Osteoblast (primary cell): ENCODE measurements at regions not wholly inside any gene's neighbourhood (a gene's known extent, or its start where the extent isn't known, plus 50 kb on each side); places are given as distances from the start of the nearest gene placed in this dataset.

ENCODE experiments used
- DNase-seq: peaks from one replicate; pipeline ENCODE4 v3.0.0; 2011; ENCODE audit warnings: low spot score, mixed read lengths; ENCODE audit not compliant: insufficient read length; ENCODE audit errors: missing footprints
- H2AFZ ChIP-seq: 2 replicates; pipeline ENCODE4 v1.6.0; 2011; ENCODE audit warnings: mild to moderate bottlenecking, low read length
- H3K27ac ChIP-seq: 2 replicates; pipeline ENCODE4 v1.5.1; 2011; ENCODE audit warnings: mild to moderate bottlenecking, low read depth, low read length, moderate library complexity
- H3K27me3 ChIP-seq: 2 replicates; pipeline ENCODE4 v1.6.0; 2012; ENCODE audit warnings: mild to moderate bottlenecking, control low read depth, inconsistent platforms, low read length, moderate library complexity; ENCODE audit not compliant: insufficient read depth
- H3K36me3 ChIP-seq: 2 replicates; pipeline ENCODE4 v1.5.1; 2011; ENCODE audit warnings: mild to moderate bottlenecking, low read length, control low read depth, moderate library complexity; ENCODE audit not compliant: insufficient read depth
- H3K4me1 ChIP-seq: 2 replicates; pipeline ENCODE4 v1.5.1; 2011; ENCODE audit warnings: mild to moderate bottlenecking, low read length, control low read depth, moderate library complexity; ENCODE audit not compliant: insufficient read depth
- H3K4me2 ChIP-seq: 2 replicates; pipeline ENCODE4 v1.6.0; 2011; ENCODE audit warnings: mild to moderate bottlenecking, low read length; ENCODE audit not compliant: insufficient read depth
- H3K4me3 ChIP-seq: fragments of 200-600 bp; sonication (generic); 3 replicates; pipeline ENCODE4 v1.5.1; 2012; ENCODE audit warnings: mild to moderate bottlenecking, low read length, inconsistent platforms; ENCODE audit not compliant: insufficient read depth
- H3K79me2 ChIP-seq: 2 replicates; pipeline ENCODE4 v1.6.0; 2012; ENCODE audit warnings: mild to moderate bottlenecking, low read length, control low read depth, inconsistent platforms; ENCODE audit not compliant: insufficient read depth
- H3K9me3 ChIP-seq: 2 replicates; pipeline ENCODE4 v1.5.1; 2011; ENCODE audit warnings: low read depth, low read length, control low read depth
- H4K20me1 ChIP-seq: 2 replicates; pipeline ENCODE4 v1.6.0; 2012; ENCODE audit warnings: mild to moderate bottlenecking, low read length, control low read depth; ENCODE audit not compliant: insufficient read depth
- CTCF ChIP-seq: IDR thresholded peaks from 2 replicates; pipeline ENCODE4 v1.5.1; 2011; ENCODE audit warnings: mild to moderate bottlenecking, low read depth, low read length, moderate library complexity; ENCODE audit errors: extremely low read depth

- H2AFZ ChIP-seq = no peak overlapping the region
- H3K4me1 ChIP-seq = no peaks in the 10 kb centered on the region
- no peaks in the 10 kb centered on the region for H3K36me3 ChIP-seq
- no peaks in the 10 kb centered on the region for H4K20me1 ChIP-seq
- H3K79me2 ChIP-seq = no peaks in the 10 kb centered on the region
- TF ChIP-seq CTCF = no peak
- no peak overlapping the region for H3K27ac ChIP-seq
- no peak for DNase-seq
- no peaks in the 10 kb centered on the region for H3K9me3 ChIP-seq
- no peak overlapping the region for H3K4me2 ChIP-seq
- no peak overlapping the region for H3K4me3 ChIP-seq
- peaks cover 9% of the 10 kb centered on the region for H3K27me3 ChIP-seq
Observed at GRCh38 chr16:55392701-55393100, 68.7 kb downstream of the IRX6 start.

GRCh38 chr16:55393991-55394390 lies 70.0 kb downstream of the IRX6 start:
- Histone ChIP-seq H3K36me3 (no peaks in the 10 kb centered on the region), H3K27ac (no peak overlapping the region)
- DNase-seq = no peak

GRCh38 chr16:55398762-55399161 lies 74.8 kb downstream of the IRX6 start:
- no peak for TF ChIP-seq CTCF
- H3K4me3 ChIP-seq = no peak overlapping the region
- no peaks in the 10 kb centered on the region for H3K36me3 ChIP-seq
- peaks cover 9% of the 10 kb centered on the region for H3K27me3 ChIP-seq
- no peaks in the 10 kb centered on the region for H3K4me1 ChIP-seq
- no peak overlapping the region for H3K4me2 ChIP-seq
- no peak overlapping the region for H2AFZ ChIP-seq
- H4K20me1 ChIP-seq = no peaks in the 10 kb centered on the region
- no peaks in the 10 kb centered on the region for H3K79me2 ChIP-seq
- H3K9me3 ChIP-seq = no peaks in the 10 kb centered on the region
- no peak overlapping the region for H3K27ac ChIP-seq
- no peak for DNase-seq

More at GRCh38 chr16:55393991-55394390, 70.0 kb downstream of the IRX6 start:
- Histone ChIP-seq H3K79me2 (no peaks in the 10 kb centered on the region), H3K27me3 (peaks cover 9% of the 10 kb centered on the region), H3K4me2 (no peak overlapping the region), H4K20me1 (no peaks in the 10 kb centered on the region), H3K4me1 (no peaks in the 10 kb centered on the region), H3K4me3 (no peak overlapping the region), H3K9me3 (no peaks in the 10 kb centered on the region), H2AFZ (no peak overlapping the region)
- no peak for TF ChIP-seq CTCF

- DNase-seq = no peak
- no peak overlapping the region for H3K4me2 ChIP-seq
Observed at GRCh38 chr16:55399911-55400310, 75.9 kb downstream of the IRX6 start.

More at GRCh38 chr16:55399911-55400310, 75.9 kb downstream of the IRX6 start:
- Histone ChIP-seq H3K27ac (no peak overlapping the region), H3K36me3 (no peaks in the 10 kb centered on the region), H3K9me3 (no peaks in the 10 kb centered on the region), H3K79me2 (no peaks in the 10 kb centered on the region), H2AFZ (no peak overlapping the region), H4K20me1 (no peaks in the 10 kb centered on the region), H3K4me3 (no peak overlapping the region), H3K27me3 (peaks cover 13% of the 10 kb centered on the region), H3K4me1 (no peaks in the 10 kb centered on the region)
- no peak for TF ChIP-seq CTCF
